Transverse colon (tissue), 4 donors: ENCODE measurements at regions not wholly inside any gene's neighbourhood (a gene's known extent, or its start where the extent isn't known, plus 50 kb on each side); places are given as distances from the start of the nearest gene placed in this dataset.

ENCODE experiments used
- POLR2AphosphoS5 ChIP-seq, 3 donors: sonication (generic); formaldehyde crosslinking; IDR thresholded peaks; one replicate each; pipeline ENCODE4 v1.6.1; 2016; ENCODE audit warnings: antibody characterized with exemption in 3 of 3
- TF ChIP-seq, protein P1 (sequence below), 5 experiments: fragments of 200-600 bp in 3 of 5; fragments of 450-650 bp in 2 of 5; sonication (generic) in 3 of 5; IDR thresholded peaks; 1 replicate in 2 of 5; 2 replicates in 3 of 5; pipeline ENCODE4 v1.5.1; 2016 to 2017; ENCODE audit warnings: antibody characterized with exemption in 5 of 5, inconsistent platforms in 3 of 5, mild to moderate bottlenecking in 2 of 5, moderate library complexity in 1 of 5

DNA sequence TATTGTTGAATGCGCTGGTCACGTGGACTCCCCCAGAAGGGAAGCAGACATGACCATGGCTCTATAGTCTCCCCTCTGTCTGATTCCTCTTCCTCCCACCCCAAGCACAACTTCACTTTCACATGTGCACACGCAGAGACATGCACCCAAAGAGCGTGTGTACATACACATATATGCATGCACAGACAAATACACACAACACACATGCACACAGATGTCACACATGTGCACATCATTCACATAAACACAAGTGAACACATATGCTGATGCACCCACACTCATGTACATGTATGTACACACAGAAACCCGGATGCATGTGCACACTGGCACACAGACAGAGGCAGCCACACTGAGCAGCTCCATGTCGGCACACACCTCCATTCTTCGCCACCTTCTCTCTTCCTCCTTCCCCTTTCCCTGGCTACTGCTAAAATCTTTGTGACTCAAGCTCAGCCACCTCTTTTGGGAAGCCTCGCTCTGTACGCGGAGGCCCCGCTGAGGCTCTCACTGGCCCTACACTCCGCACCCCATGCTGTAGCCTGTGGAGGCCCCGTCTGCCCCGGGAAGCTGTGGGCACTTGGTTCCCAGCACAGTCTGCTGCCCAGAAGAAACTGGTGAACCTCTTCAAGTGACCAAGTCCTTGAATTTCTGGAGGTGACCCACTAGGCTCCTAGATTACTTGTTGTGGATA lies 101.6 kb upstream of the TEX51 start:
- TF ChIP-seq POLR2AphosphoS5 (IDR thresholded peaks at IDR 0.05) = no peak
- TF ChIP-seq, protein P1, sequence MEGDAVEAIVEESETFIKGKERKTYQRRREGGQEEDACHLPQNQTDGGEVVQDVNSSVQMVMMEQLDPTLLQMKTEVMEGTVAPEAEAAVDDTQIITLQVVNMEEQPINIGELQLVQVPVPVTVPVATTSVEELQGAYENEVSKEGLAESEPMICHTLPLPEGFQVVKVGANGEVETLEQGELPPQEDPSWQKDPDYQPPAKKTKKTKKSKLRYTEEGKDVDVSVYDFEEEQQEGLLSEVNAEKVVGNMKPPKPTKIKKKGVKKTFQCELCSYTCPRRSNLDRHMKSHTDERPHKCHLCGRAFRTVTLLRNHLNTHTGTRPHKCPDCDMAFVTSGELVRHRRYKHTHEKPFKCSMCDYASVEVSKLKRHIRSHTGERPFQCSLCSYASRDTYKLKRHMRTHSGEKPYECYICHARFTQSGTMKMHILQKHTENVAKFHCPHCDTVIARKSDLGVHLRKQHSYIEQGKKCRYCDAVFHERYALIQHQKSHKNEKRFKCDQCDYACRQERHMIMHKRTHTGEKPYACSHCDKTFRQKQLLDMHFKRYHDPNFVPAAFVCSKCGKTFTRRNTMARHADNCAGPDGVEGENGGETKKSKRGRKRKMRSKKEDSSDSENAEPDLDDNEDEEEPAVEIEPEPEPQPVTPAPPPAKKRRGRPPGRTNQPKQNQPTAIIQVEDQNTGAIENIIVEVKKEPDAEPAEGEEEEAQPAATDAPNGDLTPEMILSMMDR (IDR thresholded peaks at IDR 0.05) = no peak
